Adipocyte (in vitro differentiated cells): ENCODE measurements at regions not wholly inside any gene's neighbourhood (a gene's known extent, or its start where the extent isn't known, plus 50 kb on each side); places are given as distances from the start of the nearest gene placed in this dataset.

Experiments
- DNase-seq: peaks from one replicate; pipeline ENCODE4 v3.0.0-alpha.2; 2015; ENCODE audit warnings: low read depth
- H3K27me3 ChIP-seq: replicated peaks from 2 replicates; pipeline ENCODE4 v1.7.0; 2013; ENCODE audit warnings: mild to moderate bottlenecking, low read length, moderate library complexity; ENCODE audit not compliant: control insufficient read depth, insufficient read depth
- H3K36me3 ChIP-seq: 2 replicates; pipeline ENCODE4 v1.7.0; 2013; ENCODE audit warnings: low read length, mild to moderate bottlenecking, moderate library complexity; ENCODE audit not compliant: control insufficient read depth, insufficient read depth, severe bottlenecking
- H3K4me1 ChIP-seq: 2 replicates; pipeline ENCODE4 v1.7.0; 2013; ENCODE audit warnings: mild to moderate bottlenecking, low read length, moderate library complexity; ENCODE audit not compliant: control insufficient read depth, insufficient read depth
- H3K4me3 ChIP-seq: 2 replicates; pipeline ENCODE4 v1.7.0; 2013; ENCODE audit warnings: mild to moderate bottlenecking, low read length, moderate library complexity
- H3K9ac ChIP-seq: 2 replicates; pipeline ENCODE4 v1.7.0; 2013; ENCODE audit warnings: mild to moderate bottlenecking, low read length, moderate library complexity
- H3K9me3 ChIP-seq: 2 replicates; pipeline ENCODE4 v1.7.0; 2013; ENCODE audit warnings: mild to moderate bottlenecking, low read length, moderate library complexity; ENCODE audit not compliant: control insufficient read depth

DNA sequence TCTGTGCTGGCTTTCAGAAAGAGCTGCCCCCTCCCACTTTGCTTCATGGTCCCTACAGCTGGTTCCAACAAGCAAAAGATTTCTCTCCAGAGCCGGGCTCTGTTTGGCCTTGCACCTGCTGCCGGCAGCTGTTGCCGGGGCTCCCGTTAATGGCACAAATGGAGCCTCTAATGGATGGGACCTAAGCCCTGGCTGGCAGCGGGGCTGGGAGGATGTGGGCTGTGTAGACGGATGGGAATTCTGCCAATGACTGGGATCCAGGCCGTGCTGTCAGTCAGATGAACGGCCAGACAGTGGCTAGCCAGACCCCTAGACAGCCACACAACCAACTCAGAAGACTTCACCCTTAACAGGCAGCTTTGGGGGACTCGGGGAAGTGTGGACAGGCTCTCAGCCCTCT, 88.0 kb downstream of the RPLP1 start:
- Histone ChIP-seq H3K9me3 (no peaks in the 10 kb centered on the region), H3K9ac (no peak overlapping the region), H3K27me3 (peaks cover 32% of the 10 kb centered on the region), H3K4me3 (no peak overlapping the region), H3K36me3 (no peaks in the 10 kb centered on the region), H3K4me1 (no peaks in the 10 kb centered on the region)
- DNase-seq, result no peak

DNA sequence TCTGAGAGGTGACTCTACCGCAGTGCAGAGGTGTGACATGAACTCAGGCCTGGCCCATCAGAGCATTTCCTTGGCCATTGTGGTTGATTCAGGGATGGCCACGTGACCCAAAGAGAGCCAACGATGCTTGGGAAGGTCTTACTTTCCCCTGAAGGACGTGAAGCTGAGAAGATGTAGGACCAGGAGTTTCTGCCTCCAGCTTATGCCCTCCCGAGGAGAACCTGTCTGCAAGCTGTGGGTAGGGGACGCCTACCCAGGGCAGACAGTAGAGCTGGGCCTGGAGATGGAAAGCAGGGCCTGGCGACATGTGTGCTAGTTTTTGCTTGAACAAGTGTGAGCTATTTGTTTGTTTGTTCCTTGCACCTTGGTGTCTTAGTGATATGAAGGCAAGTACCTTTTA, 89.4 kb downstream of the RPLP1 start:
- Histone ChIP-seq H3K27me3 (peaks cover 37% of the 10 kb centered on the region), H3K9me3 (no peaks in the 10 kb centered on the region), H3K4me3 (no peak overlapping the region), H3K9ac (no peak overlapping the region), H3K36me3 (no peaks in the 10 kb centered on the region), H3K4me1 (no peaks in the 10 kb centered on the region)
- DNase-seq, result no peak

DNA sequence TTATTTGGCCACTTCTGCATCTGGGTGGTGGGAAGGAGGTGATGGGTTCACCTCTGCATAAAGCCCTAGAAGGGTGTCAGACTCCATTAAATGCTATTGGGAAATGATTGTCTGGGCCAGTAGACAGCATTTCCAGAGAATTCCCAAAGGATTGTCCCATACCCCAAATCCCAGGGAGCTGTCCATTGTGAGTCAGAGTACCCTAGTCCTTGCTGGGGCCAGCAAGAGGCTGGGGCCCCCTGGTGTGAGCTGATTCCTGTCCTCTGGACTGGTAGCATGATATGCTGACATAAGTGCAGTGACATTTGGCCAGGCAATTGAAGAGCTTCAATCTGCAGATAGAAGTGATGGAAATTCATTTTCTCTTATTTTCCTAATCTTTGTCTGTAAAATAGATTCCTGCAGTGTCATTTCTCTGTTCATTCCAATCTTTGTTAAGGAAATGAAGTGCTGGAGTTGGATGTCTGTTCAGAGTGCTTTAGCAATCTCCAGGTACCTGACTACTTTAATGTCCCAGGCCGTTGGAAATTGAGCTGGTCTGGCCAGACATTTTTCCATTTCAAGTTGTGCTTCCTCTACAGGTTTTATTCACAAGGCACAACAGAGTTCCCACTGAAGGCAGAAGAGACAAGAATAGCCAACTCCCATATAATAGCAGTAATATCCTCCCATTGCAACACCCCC, 91.2 kb downstream of the RPLP1 start:
- no peaks in the 10 kb centered on the region for H3K36me3 ChIP-seq
- peaks cover 52% of the 10 kb centered on the region for H3K27me3 ChIP-seq
- no peak overlapping the region for H3K9ac ChIP-seq
- H3K9me3 ChIP-seq, result no peaks in the 10 kb centered on the region
- H3K4me1 ChIP-seq, result no peaks in the 10 kb centered on the region
- no peak overlapping the region for H3K4me3 ChIP-seq
- DNase-seq, result no peak

DNA sequence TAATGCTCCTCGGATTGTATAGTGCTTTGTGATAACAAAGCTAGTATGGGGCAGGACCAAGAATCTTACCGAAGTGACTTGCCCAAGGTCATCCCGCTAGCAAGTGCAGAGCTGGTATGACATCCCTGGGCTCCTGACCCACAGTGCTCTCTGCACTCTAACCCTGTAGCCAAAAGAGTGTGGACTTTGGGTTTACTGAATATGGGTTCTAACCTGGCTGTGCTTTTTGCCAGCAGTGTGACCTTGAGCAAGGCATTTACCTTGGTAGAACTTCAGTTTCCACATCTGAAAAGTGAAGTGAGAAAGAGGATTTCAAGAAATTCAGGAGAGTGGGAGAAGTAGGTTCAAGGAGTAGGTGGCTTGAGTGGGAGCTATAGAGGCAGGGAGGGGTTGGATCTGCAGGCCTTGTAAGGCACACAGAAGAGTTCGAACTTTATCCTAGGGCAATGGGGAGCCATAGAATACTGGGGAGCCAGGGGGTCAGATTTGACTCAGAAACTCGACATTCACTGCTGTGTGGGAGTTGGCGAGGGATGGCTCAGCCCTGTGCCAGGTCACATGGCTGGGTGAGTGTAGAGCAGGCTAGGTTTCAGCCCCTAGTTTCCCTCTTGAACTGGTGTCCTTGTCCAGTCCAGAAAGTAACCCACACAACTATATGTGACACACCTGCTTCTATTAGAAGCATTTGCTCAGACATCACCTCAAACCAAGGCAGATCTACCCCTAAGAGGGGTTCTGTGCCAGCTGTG, 91.9 kb downstream of the RPLP1 start:
- Histone ChIP-seq H3K36me3 (no peaks in the 10 kb centered on the region), H3K4me3 (no peak overlapping the region), H3K27me3 (peaks cover 57% of the 10 kb centered on the region), H3K9me3 (no peaks in the 10 kb centered on the region), H3K9ac (no peak overlapping the region), H3K4me1 (no peaks in the 10 kb centered on the region)
- no peak for DNase-seq

DNA sequence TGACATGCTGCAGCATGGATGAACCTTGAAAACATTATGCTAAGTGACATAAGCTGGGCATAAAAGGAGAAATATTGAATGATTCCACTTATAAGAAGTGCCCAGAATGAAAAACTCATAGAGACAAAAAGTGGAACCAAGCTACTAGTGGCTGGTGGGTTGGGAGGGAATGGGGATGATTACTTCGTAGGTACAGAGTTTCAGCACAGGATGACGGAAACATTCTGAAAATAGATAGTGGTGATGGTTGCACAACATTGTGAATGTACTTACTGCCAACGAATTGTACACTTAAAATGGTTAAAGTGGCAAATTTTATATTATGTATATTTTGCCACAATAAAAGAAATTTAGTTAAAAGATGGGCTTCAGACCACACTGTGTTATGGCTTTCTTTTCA, 93.6 kb downstream of the RPLP1 start:
- H3K4me3 ChIP-seq, result no peak overlapping the region
- peaks cover 63% of the 10 kb centered on the region for H3K27me3 ChIP-seq
- DNase-seq, result no peak
- H3K36me3 ChIP-seq, result no peaks in the 10 kb centered on the region
- H3K4me1 ChIP-seq, result no peaks in the 10 kb centered on the region
- peaks cover 4% of the 10 kb centered on the region for H3K9me3 ChIP-seq
- no peak overlapping the region for H3K9ac ChIP-seq

DNA sequence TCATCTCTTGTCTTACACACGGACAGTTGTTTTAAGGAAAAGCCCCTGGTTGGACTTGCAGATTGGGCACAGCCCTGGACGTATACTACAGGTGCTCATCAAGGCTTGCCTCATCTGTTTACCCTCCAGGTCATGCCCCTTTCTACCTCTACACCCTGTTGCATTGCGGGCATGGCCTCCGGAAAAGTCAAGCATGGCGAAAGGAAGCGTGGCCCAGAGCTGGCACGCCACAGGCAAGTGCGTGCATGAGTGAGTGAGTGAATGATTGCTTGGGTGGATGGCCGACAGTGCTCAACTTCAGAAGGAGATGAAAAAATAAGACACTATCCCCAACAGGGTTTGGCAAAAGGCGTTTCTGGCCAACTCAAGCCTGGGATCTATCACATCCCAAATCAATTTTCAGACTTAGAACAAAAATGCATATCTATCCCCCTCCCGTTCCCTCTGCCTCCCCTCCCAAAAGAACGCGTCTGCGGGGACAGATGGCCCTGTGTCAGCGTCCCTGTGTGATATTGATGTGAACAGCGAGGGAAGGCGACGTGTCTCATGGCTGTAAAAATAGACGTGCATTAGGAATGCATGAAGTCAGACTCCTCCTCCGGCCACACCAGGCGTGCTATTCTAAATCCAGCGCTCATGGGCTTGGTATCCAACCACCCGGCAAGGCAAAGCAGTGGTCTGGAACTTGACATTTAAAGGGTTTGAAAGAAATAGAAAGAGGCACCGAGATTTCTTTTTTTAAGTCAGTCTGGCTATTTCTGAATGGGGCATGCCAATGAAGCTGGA, 96.0 kb downstream of the RPLP1 start:
- DNase-seq, result no peak

DNA sequence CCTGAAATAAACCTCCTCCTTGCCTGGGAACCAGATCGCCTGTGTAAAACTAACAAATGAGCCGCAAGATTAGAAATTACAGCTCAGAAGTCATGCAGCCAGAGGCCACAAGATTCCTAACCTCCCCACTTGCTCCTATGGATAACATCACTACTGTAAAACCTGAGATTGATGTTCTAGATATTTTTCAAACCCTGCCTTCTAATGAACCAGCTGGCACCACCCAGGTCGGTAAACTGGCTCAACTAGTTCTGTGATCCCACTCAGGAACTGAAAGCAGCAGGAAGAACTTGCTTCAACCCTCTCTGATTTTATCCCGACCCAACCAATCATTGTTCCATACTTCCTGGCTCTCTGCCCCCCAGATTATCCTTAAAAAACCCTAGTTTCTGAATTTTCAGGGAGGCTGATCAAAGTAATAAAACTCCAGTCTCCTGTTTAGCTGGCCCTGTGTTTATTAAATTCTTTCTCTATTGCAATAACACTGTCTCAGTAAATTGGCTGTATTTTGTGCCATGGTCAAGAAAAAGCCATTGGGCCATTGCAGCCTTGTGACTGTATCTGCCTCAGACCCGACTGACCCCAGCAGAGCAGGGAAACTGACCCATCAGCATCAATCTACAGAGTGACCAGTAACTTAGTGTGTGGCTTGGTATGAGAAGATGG, 98.9 kb downstream of the RPLP1 start:
- H3K4me1 ChIP-seq, result peaks cover 5% of the 10 kb centered on the region
- DNase-seq, result no peak
- peaks cover 45% of the 10 kb centered on the region for H3K27me3 ChIP-seq
- no peaks in the 10 kb centered on the region for H3K36me3 ChIP-seq
- H3K4me3 ChIP-seq, result no peak overlapping the region
- H3K9me3 ChIP-seq, result peaks cover 20% of the 10 kb centered on the region
- no peak overlapping the region for H3K9ac ChIP-seq

More for the DNA sequence above, 96.0 kb downstream of the RPLP1 start:
- Histone ChIP-seq H3K9ac (no peak overlapping the region), H3K9me3 (peaks cover 20% of the 10 kb centered on the region), H3K4me1 (no peaks in the 10 kb centered on the region), H3K27me3 (peaks cover 57% of the 10 kb centered on the region), H3K36me3 (no peaks in the 10 kb centered on the region), H3K4me3 (no peak overlapping the region)

DNA sequence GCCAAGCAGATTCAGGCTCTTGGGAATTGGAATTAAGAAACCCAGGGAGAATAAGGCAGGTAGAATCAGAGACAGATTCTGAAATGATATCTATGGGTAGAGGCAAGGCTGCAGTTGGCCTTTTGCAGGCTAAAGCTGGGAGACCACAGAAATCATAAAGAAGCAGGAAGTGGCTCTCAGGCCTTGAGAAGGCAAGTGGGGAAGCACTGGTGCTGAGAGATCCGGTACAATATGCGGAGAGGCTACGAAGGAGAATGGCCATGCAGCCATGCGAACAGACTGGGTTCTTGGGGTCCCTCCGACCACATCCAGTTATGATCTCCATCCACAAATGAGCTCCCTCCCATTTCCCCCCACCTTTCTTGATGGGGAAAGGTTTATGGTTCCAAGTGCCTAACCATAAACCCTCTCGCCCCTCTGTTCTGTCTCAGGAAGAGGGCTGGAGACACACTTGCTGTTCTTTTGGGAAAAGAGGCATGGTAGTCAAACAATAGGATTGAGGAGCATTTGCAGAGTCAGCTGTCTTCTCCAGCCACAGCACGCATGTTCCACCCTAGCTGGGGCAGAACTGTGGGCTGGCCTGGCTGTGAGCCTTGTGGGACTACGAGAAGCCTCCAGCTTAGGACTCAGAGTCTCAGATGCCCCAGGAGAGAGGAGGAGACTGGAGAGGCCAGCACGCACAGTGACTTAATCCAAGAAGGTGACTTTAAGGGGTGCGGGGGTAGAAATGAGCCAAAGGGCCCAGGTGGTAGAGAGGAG, 99.6 kb downstream of the RPLP1 start:
- H3K9me3 ChIP-seq, result peaks cover 20% of the 10 kb centered on the region
- no peaks in the 10 kb centered on the region for H3K36me3 ChIP-seq
- peaks cover 40% of the 10 kb centered on the region for H3K27me3 ChIP-seq
- no peak overlapping the region for H3K4me3 ChIP-seq
- DNase-seq, result no peak
- H3K9ac ChIP-seq, result no peak overlapping the region
- H3K4me1 ChIP-seq, result peaks cover 12% of the 10 kb centered on the region

DNA sequence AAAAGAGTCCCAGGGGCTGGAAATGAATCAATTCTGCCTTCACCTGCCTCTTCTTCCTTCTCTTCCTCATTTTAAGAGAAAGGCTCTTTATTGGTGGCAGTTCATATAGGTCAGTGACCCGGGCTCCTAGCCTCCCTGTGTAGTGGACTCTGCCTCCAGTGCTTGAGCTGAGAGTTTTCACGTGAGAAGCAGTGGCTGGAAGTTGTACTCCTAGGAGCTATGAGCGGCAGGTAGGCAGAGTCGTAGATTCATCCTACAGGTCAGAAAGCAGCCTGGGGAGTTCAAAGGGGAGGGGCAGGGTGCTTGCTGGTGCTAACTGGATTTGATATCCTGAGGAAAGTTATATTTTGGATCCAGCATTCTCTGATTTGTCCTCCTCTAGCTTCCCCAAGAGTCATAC, 101.1 kb downstream of the RPLP1 start:
- Histone ChIP-seq H3K4me1 (peaks cover 22% of the 10 kb centered on the region), H3K4me3 (no peak overlapping the region), H3K9ac (no peak overlapping the region), H3K27me3 (peaks cover 27% of the 10 kb centered on the region), H3K36me3 (no peaks in the 10 kb centered on the region), H3K9me3 (peaks cover 20% of the 10 kb centered on the region)
- no peak for DNase-seq

DNA sequence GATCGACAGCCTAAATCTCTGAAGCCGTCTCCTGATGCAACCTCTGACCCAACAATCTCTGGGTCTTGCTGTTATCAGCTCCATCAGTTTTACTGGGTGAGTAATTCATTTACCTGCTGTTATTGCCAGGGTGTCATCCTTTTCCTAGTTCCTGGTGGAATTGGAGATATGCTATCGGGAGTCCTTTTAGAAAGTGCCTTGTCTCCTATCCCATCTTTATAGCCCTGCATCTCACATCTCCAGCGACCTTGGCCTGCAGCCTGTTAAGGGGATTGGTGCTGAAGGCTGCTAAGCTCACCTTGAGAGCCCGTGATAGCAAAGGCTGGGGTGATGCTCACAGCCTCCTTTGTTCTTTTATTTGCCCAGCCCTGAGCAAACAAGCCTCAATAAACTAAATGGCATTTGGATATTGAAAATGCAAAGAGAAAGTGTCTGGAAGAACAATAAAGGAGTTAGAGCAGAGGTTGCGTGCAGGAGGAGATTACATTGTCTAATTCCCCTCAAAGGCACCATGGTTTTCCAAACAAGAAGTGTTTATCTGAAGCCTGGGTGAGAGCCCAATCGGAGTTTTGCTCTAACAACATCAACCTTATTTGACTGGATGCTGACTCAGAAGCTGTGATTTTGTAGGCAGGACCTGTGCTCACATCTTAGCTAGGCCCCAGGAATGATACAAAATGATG, 101.8 kb downstream of the RPLP1 start:
- peaks cover 22% of the 10 kb centered on the region for H3K27me3 ChIP-seq
- no peaks in the 10 kb centered on the region for H3K36me3 ChIP-seq
- H3K4me1 ChIP-seq, result peaks cover 25% of the 10 kb centered on the region
- H3K9me3 ChIP-seq, result peaks cover 20% of the 10 kb centered on the region
- no peak overlapping the region for H3K4me3 ChIP-seq
- H3K9ac ChIP-seq, result no peak overlapping the region
- no peak for DNase-seq
